ENCODE measurements at regions not wholly inside any gene's neighbourhood (a gene's known extent, or its start where the extent isn't known, plus 50 kb on each side); places are given as distances from the start of the nearest gene placed in this dataset.

DNA sequence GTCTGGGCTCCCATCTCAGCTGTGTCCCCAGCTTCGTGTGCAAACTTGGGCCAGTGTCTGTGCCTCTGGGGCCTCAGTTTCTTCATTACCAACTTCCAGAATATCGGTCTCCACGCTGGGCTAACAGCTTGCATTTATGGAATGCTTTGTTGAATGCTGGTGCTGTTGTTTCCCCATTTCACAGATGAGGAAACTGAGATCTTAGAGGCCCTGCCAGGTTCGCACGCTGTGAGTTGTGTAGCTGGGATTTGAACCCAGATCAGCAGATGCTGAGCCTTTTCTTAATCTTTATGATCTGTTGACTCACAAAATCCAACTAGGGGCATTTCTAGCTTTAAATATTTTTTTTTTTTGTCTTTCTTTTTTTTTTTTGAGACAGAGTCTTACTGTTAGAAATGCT lies 101.5 kb upstream of the STX18 start:
- Histone ChIP-seq H3K79me2 (ENCODE audit: control insufficient read depth, low read length) (no peaks in the 10 kb centered on the region), H3K4me2 (ENCODE audit: low read length) (no peak overlapping the region), H3K27me3 (ENCODE audit: control insufficient read depth, low read length) (no peaks in the 10 kb centered on the region), H3K9me2 (replicated peaks; ENCODE audit: control insufficient read depth, low read length) (no peaks in the 10 kb centered on the region), H3F3A (ENCODE audit: control insufficient read depth, insufficient read depth) (no peaks in the 10 kb centered on the region), H4K20me1 (ENCODE audit: control insufficient read depth, insufficient read depth, low read depth, low read length) (no peaks in the 10 kb centered on the region), H3K27ac (ENCODE audit: low read depth, low read length) (no peak overlapping the region), H3K36me3 (ENCODE audit: control insufficient read depth, low read length) (no peaks in the 10 kb centered on the region), H3K9me3 (ENCODE audit: control insufficient read depth, insufficient read depth, low read length) (no peaks in the 10 kb centered on the region), H3K4me3 (ENCODE audit: low read length) (no peak overlapping the region), H3K4me1 (ENCODE audit: control insufficient read depth, low read length) (no peaks in the 10 kb centered on the region)
- TF ChIP-seq EZH2phosphoT487 (IDR thresholded peaks at IDR 0.05; ENCODE audit: borderline replicate concordance, low read length), result no peak
- TF ChIP-seq, protein P1, sequence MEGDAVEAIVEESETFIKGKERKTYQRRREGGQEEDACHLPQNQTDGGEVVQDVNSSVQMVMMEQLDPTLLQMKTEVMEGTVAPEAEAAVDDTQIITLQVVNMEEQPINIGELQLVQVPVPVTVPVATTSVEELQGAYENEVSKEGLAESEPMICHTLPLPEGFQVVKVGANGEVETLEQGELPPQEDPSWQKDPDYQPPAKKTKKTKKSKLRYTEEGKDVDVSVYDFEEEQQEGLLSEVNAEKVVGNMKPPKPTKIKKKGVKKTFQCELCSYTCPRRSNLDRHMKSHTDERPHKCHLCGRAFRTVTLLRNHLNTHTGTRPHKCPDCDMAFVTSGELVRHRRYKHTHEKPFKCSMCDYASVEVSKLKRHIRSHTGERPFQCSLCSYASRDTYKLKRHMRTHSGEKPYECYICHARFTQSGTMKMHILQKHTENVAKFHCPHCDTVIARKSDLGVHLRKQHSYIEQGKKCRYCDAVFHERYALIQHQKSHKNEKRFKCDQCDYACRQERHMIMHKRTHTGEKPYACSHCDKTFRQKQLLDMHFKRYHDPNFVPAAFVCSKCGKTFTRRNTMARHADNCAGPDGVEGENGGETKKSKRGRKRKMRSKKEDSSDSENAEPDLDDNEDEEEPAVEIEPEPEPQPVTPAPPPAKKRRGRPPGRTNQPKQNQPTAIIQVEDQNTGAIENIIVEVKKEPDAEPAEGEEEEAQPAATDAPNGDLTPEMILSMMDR (IDR thresholded peaks at IDR 0.05; ENCODE audit: low read depth, low read length, poor library complexity, severe bottlenecking), result no peak

DNA sequence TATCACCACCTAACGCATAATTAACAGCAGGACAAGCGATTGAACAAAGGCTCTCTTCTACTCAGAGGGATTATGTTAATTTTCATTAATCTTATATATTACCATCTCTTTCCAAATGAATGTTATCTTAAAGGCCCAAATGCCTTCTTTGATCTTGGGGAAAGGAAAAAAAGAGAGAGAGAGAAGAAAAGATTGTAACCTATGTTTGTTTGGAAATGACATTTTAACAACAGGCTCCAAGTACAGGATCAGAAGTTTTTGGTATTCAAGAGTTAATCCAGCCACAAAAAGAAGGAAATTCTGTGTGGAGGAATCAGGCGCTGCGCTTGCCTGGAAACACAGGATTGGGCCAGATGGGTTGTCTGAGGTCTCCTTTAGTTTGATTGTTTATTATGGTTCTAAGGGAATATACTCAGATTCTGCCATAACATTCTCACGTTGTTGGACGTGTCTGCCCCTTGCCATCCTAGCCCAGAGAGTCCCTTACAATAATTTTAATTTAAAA lies 100.7 kb upstream of the STX18 start:
- Histone ChIP-seq H3K36me3 (ENCODE audit: control insufficient read depth, low read length) (no peaks in the 10 kb centered on the region), H3K27ac (ENCODE audit: low read depth, low read length) (no peak overlapping the region), H3K9me2 (replicated peaks; ENCODE audit: control insufficient read depth, low read length) (no peaks in the 10 kb centered on the region), H3K79me2 (ENCODE audit: control insufficient read depth, low read length) (no peaks in the 10 kb centered on the region), H3K4me2 (ENCODE audit: low read length) (no peak overlapping the region), H3F3A (ENCODE audit: control insufficient read depth, insufficient read depth) (no peaks in the 10 kb centered on the region), H3K27me3 (ENCODE audit: control insufficient read depth, low read length) (no peaks in the 10 kb centered on the region), H4K20me1 (ENCODE audit: control insufficient read depth, insufficient read depth, low read depth, low read length) (no peaks in the 10 kb centered on the region), H3K9me3 (ENCODE audit: control insufficient read depth, insufficient read depth, low read length) (no peaks in the 10 kb centered on the region), H3K4me3 (ENCODE audit: low read length) (no peak overlapping the region), H3K4me1 (ENCODE audit: control insufficient read depth, low read length) (no peaks in the 10 kb centered on the region)
- TF ChIP-seq EZH2phosphoT487 (IDR thresholded peaks at IDR 0.05; ENCODE audit: borderline replicate concordance, low read length), result no peak
- TF ChIP-seq, protein P1 (IDR thresholded peaks at IDR 0.05; ENCODE audit: low read depth, low read length, poor library complexity, severe bottlenecking), result no peak

- Histone ChIP-seq H3K4me3 (ENCODE audit: low read length) (no peak overlapping the region), H3K9me3 (ENCODE audit: control insufficient read depth, insufficient read depth, low read length) (no peaks in the 10 kb centered on the region), H3K9me2 (replicated peaks; ENCODE audit: control insufficient read depth, low read length) (no peaks in the 10 kb centered on the region), H3K79me2 (ENCODE audit: control insufficient read depth, low read length) (no peaks in the 10 kb centered on the region), H4K20me1 (ENCODE audit: control insufficient read depth, insufficient read depth, low read depth, low read length) (no peaks in the 10 kb centered on the region), H3K4me2 (ENCODE audit: low read length) (no peak overlapping the region), H3K4me1 (ENCODE audit: control insufficient read depth, low read length) (no peaks in the 10 kb centered on the region), H3F3A (ENCODE audit: control insufficient read depth, insufficient read depth) (no peaks in the 10 kb centered on the region), H3K36me3 (ENCODE audit: control insufficient read depth, low read length) (no peaks in the 10 kb centered on the region), H3K27ac (ENCODE audit: low read depth, low read length) (no peak overlapping the region), H3K27me3 (ENCODE audit: control insufficient read depth, low read length) (no peaks in the 10 kb centered on the region)
- no peak for TF ChIP-seq EZH2phosphoT487 (IDR thresholded peaks at IDR 0.05; ENCODE audit: borderline replicate concordance, low read length)
- TF ChIP-seq, protein P1 (IDR thresholded peaks at IDR 0.05; ENCODE audit: low read depth, low read length, poor library complexity, severe bottlenecking), result no peak
Observed at GRCh38 chr4:4641661-4642495, 100.0 kb upstream of the STX18 start.
